HUDEP-2 (cell line): ENCODE measurements at regions not wholly inside any gene's neighbourhood (a gene's known extent, or its start where the extent isn't known, plus 50 kb on each side); places are given as distances from the start of the nearest gene placed in this dataset.
"Not testable (repeated sequence)": the region's sequence is repeated elsewhere in the genome, so short reads cannot be mapped to it uniquely, and the experiment has no call there.

Experiments
- DNase-seq, 76 experiments: peaks; one replicate each; lab custom pipeline; 2025; ENCODE audit not compliant: unreplicated experiment in 76 of 76; lab: John Stamatoyannopoulos, UW

DNA sequence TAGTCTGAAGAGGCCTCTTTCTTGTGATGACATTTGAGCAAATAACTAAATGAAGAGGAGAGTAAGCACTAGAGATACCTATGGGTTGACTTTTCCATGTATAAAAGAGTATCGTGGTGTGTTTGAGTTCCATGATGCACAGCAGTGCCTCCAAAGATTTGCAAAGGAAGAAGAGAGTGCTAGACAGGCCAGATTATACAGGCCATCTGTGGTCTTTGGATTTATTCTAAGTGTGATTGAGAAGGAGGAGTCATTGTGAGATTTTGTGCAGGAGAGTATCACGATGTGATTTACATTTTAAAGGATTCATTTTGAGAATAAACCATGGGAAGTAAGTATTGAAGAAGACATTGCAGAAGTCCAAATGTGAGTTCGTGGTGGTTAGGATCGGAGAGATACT lies 695.9 kb upstream of the FAM98A start:
- DNase-seq: no peak

DNA sequence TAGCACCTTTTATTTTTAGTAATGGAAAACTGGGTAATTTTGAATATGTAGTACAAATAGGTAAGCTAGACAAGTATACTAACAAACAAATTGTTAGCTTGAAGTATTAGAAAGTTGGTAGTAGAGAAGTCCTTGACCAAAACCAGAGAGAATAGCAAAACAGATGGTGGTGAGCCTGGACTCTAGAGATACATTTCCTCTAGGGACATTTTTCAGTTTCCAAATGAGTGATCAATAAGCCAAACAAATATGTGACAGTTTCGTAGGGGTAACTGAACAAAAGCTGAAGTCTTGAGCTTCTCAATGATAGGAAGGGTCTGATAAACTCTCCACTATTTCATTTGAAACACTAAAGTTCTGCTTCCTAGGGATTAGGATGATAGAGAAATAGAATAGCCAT lies 692.0 kb upstream of the FAM98A start:
- DNase-seq: no peak

- DNase-seq: no peak
Observed at GRCh38 chr2:34288016-34288415, 688.9 kb upstream of the FAM98A start.

DNA sequence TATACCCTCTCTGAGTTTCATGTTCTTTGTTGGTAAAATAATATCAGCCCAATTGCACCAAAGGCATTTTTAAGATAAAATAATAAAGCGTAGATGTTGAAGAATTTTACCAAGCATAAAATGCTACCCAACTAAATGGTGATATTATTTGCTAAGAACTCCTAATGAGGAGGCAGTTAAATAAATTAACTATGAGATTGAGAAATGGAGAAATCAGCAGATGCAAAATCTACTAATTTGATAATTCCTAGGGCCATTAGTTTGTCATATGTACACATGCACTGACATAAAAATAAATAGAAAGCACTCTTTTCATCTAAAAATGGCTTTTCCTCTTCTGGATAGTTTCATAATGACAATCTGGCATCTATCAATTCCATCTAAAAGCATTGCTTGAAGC lies 681.5 kb upstream of the FAM98A start:
- DNase-seq: no peak

DNA sequence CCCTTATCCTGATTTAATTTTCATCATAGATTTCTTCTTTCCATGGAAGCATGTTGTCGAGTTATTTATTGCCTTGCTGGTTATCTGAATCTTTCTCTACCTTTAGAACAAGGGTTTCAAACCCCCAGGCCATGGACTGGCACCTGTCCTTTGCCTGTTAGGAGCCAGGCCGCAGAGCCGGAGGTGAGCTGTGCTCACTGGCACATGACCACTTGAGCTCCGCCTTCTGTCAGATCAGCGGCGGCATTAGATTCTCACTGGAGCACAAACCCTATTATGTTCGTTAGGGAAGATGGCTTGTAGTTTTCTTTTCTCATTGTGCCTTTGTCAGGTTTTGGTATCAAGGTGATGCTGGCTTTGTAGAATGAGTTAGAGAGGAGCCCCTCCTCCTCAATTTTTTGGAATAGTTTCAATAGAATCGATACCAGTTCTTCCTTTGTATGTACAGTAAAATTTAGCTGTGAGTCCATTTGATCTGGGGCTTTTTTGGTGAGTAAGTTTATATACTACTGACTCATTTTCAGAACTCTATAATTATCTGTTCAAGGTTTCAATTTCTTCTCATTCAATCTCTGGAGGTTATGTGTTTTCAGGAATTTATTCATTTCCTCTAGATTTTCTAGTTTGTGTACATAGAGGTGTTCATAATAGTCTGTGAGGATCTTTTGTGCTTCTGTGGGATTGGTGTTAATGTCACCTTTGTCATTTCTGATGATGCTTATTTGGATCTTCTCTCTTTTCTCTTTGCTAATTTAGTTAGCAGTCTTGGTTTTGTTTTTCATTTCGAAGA lies 668.0 kb upstream of the FAM98A start:
- no peak for DNase-seq

- DNase-seq: no peak
Observed at GRCh38 chr2:34261701-34262100, 662.6 kb upstream of the FAM98A start.

- no peak for DNase-seq
Observed at GRCh38 chr2:34254272-34254878, 655.3 kb upstream of the FAM98A start.

- DNase-seq: no peak
Observed at GRCh38 chr2:34252111-34252510, 653.0 kb upstream of the FAM98A start.

GRCh38 chr2:34251578-34251977 lies 652.5 kb upstream of the FAM98A start:
- no peak for DNase-seq

- DNase-seq: no peak
Observed at GRCh38 chr2:34244195-34244594, 645.1 kb upstream of the FAM98A start.

GRCh38 chr2:34242763-34243123 lies 643.6 kb upstream of the FAM98A start:
- no peak for DNase-seq

GRCh38 chr2:34241905-34242762 lies 643.0 kb upstream of the FAM98A start:
- DNase-seq: no peak

GRCh38 chr2:34239511-34239910 lies 640.4 kb upstream of the FAM98A start:
- no peak for DNase-seq

DNA sequence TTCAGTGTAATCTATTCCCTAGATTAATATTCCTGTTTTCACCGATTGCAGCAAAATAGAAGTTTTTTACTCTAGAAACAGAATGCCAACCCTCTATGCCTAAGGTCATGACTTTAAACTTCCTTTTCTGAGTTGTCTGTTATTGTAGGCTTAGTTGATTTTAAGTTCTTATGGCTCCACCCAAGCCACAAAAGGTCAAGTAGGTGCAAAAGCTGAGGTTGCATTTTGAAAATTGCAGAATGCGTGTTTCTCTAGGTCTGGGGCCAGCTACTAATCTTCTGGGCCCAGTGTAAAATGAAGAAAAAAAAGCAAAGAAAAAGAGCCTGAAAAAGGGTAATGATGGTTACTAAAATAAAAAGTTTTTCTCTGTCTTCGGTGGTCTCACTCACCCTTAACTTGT lies 635.7 kb upstream of the FAM98A start:
- DNase-seq: no peak

GRCh38 chr2:34229998-34230397 lies 630.9 kb upstream of the FAM98A start:
- no peak for DNase-seq

- DNase-seq: no peak
Observed at GRCh38 chr2:34215174-34215573, 616.1 kb upstream of the FAM98A start.

- not testable (repeated sequence) for DNase-seq
Observed at GRCh38 chr2:34210382-34210781, 611.3 kb upstream of the FAM98A start.

GRCh38 chr2:34204560-34204959 lies 605.5 kb upstream of the FAM98A start:
- no peak for DNase-seq

GRCh38 chr2:34201099-34201498 lies 602.0 kb upstream of the FAM98A start:
- no peak for DNase-seq

DNA sequence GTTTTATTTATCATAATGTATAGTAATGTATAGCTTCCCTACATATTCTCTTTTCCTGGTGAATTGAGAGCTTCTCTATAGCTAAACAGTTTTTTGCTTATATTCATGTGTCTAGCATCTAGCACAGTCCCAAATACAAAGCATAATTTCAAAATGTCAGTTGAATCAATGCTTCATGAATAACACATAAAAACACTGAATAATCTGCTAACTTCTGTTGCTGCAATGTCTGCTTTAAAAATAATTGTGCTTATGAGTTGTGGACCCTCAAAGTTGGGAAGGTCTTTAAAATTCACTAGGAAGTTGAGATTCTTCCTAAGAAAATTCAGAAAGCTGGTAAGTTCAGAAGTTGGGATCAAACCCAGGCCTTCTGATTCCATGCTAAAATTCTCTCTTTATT lies 600.9 kb upstream of the FAM98A start:
- DNase-seq: no peak

DNA sequence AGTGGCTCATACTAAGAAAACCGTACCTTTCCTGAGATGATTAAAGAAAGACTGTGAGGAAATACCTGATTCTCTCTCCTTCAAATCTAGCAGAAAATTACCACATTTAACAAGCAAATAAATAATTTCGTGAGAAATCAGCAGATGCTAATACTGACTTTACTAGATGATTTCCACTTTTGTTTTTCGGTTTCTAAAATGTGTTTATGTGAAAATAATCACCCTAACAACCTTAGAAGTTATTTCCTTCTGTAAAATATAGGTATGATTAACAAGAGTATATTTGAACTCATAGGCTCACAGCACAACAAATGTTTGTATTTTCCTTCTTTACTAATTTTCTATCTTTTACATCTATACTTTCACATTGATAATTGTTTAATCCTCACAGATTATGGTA lies 594.1 kb upstream of the FAM98A start:
- no peak for DNase-seq
